ENCODE measurements at regions not wholly inside any gene's neighbourhood (a gene's known extent, or its start where the extent isn't known, plus 50 kb on each side); places are given as distances from the start of the nearest gene placed in this dataset.

GRCh38 chr3:174342941-174343501 is 516.1 kb upstream of the NAALADL2 start:
- no peak for TF ChIP-seq POLR2A (IDR thresholded peaks at IDR 0.05; ENCODE audit: low read depth)
- WGBS = 58% methylated on average over 3 of the region's 3 CpGs
- DNase-seq (ENCODE audit: extremely low spot score) = no peak
- no peaks in the 10 kb centered on the region for H3K36me3 ChIP-seq
- no peak overlapping the region for H3K4me3 ChIP-seq
- H3K27ac ChIP-seq (replicated peaks in 1 of 4) = no peak overlapping the region
- no peaks in the 10 kb centered on the region for H3K27me3 ChIP-seq
- H3K9me3 ChIP-seq = no peaks in the 10 kb centered on the region
- H3K4me1 ChIP-seq = no peaks in the 10 kb centered on the region
- intact Hi-C loops (cut with DNase I) = no loop called here

- H3K4me3 ChIP-seq = no peak overlapping the region
- WGBS = 93% methylated on average over 2 of the region's 2 CpGs
- intact Hi-C loops (cut with DNase I) = no loop called here
- DNase-seq (ENCODE audit: extremely low spot score) = no peak
- H3K27ac ChIP-seq (replicated peaks in 1 of 4) = no peak overlapping the region
- H3K27me3 ChIP-seq = no peaks in the 10 kb centered on the region
- H3K9me3 ChIP-seq = no peaks in the 10 kb centered on the region
- H3K36me3 ChIP-seq = no peaks in the 10 kb centered on the region
- no peaks in the 10 kb centered on the region for H3K4me1 ChIP-seq
- TF ChIP-seq CTCF (IDR thresholded peaks at IDR 0.05) = no peak
- TF ChIP-seq POLR2AphosphoS5 (IDR thresholded peaks at IDR 0.05) = no peak
- no peak for TF ChIP-seq POLR2A (IDR thresholded peaks at IDR 0.05; ENCODE audit: low read depth)
- TF ChIP-seq EP300 (IDR thresholded peaks at IDR 0.05) = no peak
Measured at GRCh38 chr3:174346141-174346540, 513.0 kb upstream of the NAALADL2 start.

- TF ChIP-seq EP300 (IDR thresholded peaks at IDR 0.05) (no peak), POLR2A (IDR thresholded peaks at IDR 0.05; ENCODE audit: low read depth) (no peak), CTCF (IDR thresholded peaks at IDR 0.05) (no peak), POLR2AphosphoS5 (IDR thresholded peaks at IDR 0.05) (no peak)
- Histone ChIP-seq H3K36me3 (no peaks in the 10 kb centered on the region), H3K9me3 (peaks cover 0 to 4% (median 0%) of the 10 kb centered on the region in 4 donors), H3K27ac (replicated peaks in 1 of 4) (no peak overlapping the region), H3K4me3 (no peak overlapping the region), H3K4me1 (no peaks in the 10 kb centered on the region), H3K27me3 (no peaks in the 10 kb centered on the region)
- intact Hi-C loops (cut with DNase I) = no loop called here
- whole genome bisulfite sequencing = 84% methylated on average over 1 of the region's 1 CpG
- no peak for DNase-seq (ENCODE audit: extremely low spot score)
Measured at GRCh38 chr3:174346571-174346970, 512.6 kb upstream of the NAALADL2 start.

GRCh38 chr3:174347474-174348138 is 511.5 kb upstream of the NAALADL2 start:
- intact Hi-C loops (cut with DNase I) = no loop called here
- 94% methylated on average over 2 of the region's 2 CpGs for WGBS
- no peaks in the 10 kb centered on the region for H3K36me3 ChIP-seq
- H3K27ac ChIP-seq (replicated peaks in 1 of 4) = no peak overlapping the region
- H3K4me3 ChIP-seq = no peak overlapping the region
- peaks cover 0 to 6% (median 0%) of the 10 kb centered on the region in 4 donors for H3K9me3 ChIP-seq
- no peaks in the 10 kb centered on the region for H3K27me3 ChIP-seq
- H3K4me1 ChIP-seq = no peaks in the 10 kb centered on the region
- TF ChIP-seq CTCF (IDR thresholded peaks at IDR 0.05) (no peak), POLR2A (IDR thresholded peaks at IDR 0.05; ENCODE audit: low read depth) (no peak), EP300 (IDR thresholded peaks at IDR 0.05) (no peak), POLR2AphosphoS5 (IDR thresholded peaks at IDR 0.05) (no peak)
- no peak for DNase-seq (ENCODE audit: extremely low spot score)

GRCh38 chr3:174352227-174352626 is 506.9 kb upstream of the NAALADL2 start:
- Histone ChIP-seq H3K4me3 (no peak overlapping the region), H3K27ac (replicated peaks in 1 of 4) (no peak overlapping the region), H3K27me3 (no peaks in the 10 kb centered on the region), H3K36me3 (no peaks in the 10 kb centered on the region), H3K9me3 (peaks cover 0 to 6% (median 0%) of the 10 kb centered on the region in 4 donors), H3K4me1 (no peaks in the 10 kb centered on the region)
- intact Hi-C loops (cut with DNase I) = no loop called here
- TF ChIP-seq POLR2AphosphoS5 (IDR thresholded peaks at IDR 0.05) (no peak), POLR2A (IDR thresholded peaks at IDR 0.05; ENCODE audit: low read depth) (no peak), CTCF (IDR thresholded peaks at IDR 0.05) (no peak), EP300 (IDR thresholded peaks at IDR 0.05) (no peak)
- no peak for DNase-seq (ENCODE audit: extremely low spot score)
